Large intestine (tissue), 3 donors: ENCODE measurements at regions not wholly inside any gene's neighbourhood (a gene's known extent, or its start where the extent isn't known, plus 50 kb on each side); places are given as distances from the start of the nearest gene placed in this dataset.
"Not testable (repeated sequence)": the region's sequence is repeated elsewhere in the genome, so short reads cannot be mapped to it uniquely, and the experiment has no call there.

Experiments used
- DNase-seq, 2 donors: peaks; one replicate each; pipeline versions ENCODE4 v3.0.0 to v3.0.0-alpha.2; 2013
- H3K27ac ChIP-seq: one replicate; pipeline ENCODE4 v1.5.1; 2013; ENCODE audit warnings: low read length
- H3K27me3 ChIP-seq: 2 replicates; pipeline ENCODE4 v1.6.1; 2013; ENCODE audit warnings: low read length; ENCODE audit not compliant: control insufficient read depth, insufficient read depth
- H3K36me3 ChIP-seq: 2 replicates; pipeline ENCODE4 v1.6.1; 2013; ENCODE audit warnings: low read length; ENCODE audit not compliant: control insufficient read depth, insufficient read depth
- H3K4me1 ChIP-seq: one replicate; pipeline ENCODE4 v1.6.1; 2013; ENCODE audit warnings: low read length; ENCODE audit not compliant: control insufficient read depth, insufficient read depth
- H3K4me3 ChIP-seq: one replicate; pipeline ENCODE4 v1.5.1; 2013; ENCODE audit warnings: low read length
- H3K9me3 ChIP-seq: one replicate; pipeline ENCODE4 v1.6.1; 2013; ENCODE audit warnings: mild to moderate bottlenecking, low read depth, low read length, moderate library complexity; ENCODE audit not compliant: control insufficient read depth
- WGBS: methylation state at CpG from one replicate; pipeline ENCODE4 v1.1.5; 2013; ENCODE audit warnings: low lambda C conversion rate; ENCODE audit not compliant: insufficient coverage; 5-methylcytosine and 5-hydroxymethylcytosine counted together

DNA sequence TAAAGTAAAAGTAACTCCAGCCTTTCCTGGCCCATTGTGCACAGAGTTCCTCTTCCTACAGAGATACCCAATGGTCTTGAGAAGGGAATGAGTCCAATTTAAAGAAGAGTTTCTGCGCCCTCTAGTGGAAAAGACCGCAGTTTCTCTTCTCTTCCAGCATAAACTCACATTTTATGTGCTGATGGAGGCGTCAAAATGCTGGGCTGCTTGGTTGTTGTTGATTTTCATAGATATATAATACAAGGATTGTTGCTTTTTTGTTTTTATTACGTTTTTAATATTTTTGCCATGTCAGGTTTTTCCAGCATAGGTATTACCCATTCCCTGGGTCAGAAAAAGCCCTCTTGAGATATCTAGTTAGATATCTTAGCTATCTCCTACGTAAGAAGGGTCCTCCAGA, 356.9 kb upstream of the STXBP6 start:
- H3K9me3 ChIP-seq, result no peaks in the 10 kb centered on the region
- H3K4me3 ChIP-seq, result no peak overlapping the region
- no peaks in the 10 kb centered on the region for H3K36me3 ChIP-seq
- DNase-seq, result no peak
- 0% methylated on average over 1 of the region's 5 CpGs for WGBS
- no peaks in the 10 kb centered on the region for H3K27me3 ChIP-seq
- H3K4me1 ChIP-seq, result no peaks in the 10 kb centered on the region
- no peak overlapping the region for H3K27ac ChIP-seq

DNA sequence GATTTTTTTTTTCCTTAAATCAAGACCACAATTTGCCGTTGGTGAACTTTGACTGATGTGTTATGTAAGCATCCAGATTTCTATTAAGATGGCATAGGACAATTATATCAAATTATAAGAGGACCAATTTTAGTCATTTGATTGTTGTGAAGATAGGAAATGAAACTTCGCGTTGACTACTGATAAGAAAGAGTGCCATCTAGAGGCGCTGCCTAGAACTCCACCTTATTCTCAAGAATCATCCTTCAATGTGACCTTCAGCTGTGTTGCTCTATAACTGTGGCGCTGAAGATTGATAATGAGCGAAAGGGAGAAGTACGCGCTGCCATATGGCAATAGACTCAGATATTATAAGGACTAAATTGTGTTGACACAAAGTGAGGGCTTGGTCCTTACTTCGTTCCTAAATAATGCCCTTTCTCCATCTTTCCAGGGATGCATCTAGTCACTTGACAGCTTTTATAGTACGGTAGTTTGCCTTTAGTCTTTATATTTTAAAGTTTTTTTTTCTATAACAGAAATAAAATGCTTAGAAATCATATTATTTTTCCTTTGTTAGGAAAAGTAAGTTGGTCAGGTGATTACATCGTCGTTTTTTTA, 350.8 kb upstream of the STXBP6 start:
- no peaks in the 10 kb centered on the region for H3K4me1 ChIP-seq
- H3K27ac ChIP-seq, result no peak overlapping the region
- H3K27me3 ChIP-seq, result no peaks in the 10 kb centered on the region
- DNase-seq, result peak; percentile 12 to 31
- no peak overlapping the region for H3K4me3 ChIP-seq
- H3K9me3 ChIP-seq, result no peaks in the 10 kb centered on the region
- WGBS, result 36% methylated on average over 3 of the region's 12 CpGs
- no peaks in the 10 kb centered on the region for H3K36me3 ChIP-seq

DNA sequence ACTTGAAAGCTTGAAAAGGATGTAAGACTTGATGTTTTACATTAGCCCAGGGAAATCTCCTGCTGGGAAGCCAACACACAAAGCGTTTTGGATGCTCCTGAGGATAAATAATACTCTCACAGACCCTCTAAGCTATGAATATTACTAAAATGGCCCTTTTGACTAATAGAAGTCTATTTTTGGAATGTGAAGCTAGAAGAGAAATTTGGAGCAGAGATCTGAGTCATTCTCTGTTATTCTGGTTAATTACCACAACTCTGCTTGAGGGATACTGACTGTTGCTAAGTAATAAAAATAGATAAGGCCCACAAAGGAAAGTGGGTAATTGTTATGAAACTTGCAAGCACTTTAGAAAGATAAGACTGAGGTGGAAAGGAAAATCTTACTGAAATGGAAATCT, 346.2 kb upstream of the STXBP6 start:
- no peaks in the 10 kb centered on the region for H3K27me3 ChIP-seq
- no peaks in the 10 kb centered on the region for H3K9me3 ChIP-seq
- no CpG with 5 or more reads among the region's 1 CpG for whole genome bisulfite sequencing
- H3K36me3 ChIP-seq, result no peaks in the 10 kb centered on the region
- H3K4me3 ChIP-seq, result no peak overlapping the region
- H3K4me1 ChIP-seq, result no peaks in the 10 kb centered on the region
- no peak overlapping the region for H3K27ac ChIP-seq
- DNase-seq, result peak in 1 of 2 donors; percentile 10

DNA sequence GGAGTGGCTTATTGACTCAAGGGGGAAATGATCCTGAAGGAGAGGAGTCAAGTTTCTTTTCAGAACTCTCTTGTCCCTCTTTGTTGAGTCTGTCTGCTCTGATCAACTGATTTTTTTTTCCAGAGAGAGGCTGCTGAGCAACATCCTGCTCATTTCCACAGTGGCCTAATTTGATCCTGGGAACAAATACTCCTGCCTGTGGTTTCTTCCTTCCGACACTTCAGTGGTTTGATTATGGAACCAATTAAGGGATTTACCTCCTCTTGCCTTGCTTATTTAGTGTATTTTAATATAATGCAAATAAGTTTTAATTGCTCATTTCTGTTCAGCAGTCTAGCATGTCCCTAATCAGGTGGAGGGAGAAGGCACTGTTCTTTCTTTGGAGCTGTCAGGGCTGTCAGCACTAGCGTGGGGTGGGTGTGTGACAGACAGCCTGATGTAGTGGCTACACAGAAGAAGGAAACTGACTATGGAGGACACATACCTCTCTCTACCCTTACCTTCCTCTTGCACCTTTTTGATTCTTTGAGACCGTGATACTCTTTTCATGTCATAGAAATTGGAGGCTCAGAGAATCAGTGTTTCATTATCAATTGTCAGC, 344.9 kb upstream of the STXBP6 start:
- no peaks in the 10 kb centered on the region for H3K4me1 ChIP-seq
- H3K27me3 ChIP-seq, result no peaks in the 10 kb centered on the region
- no peaks in the 10 kb centered on the region for H3K9me3 ChIP-seq
- WGBS, result no CpG with 5 or more reads among the region's 3 CpGs
- H3K4me3 ChIP-seq, result no peak overlapping the region
- H3K36me3 ChIP-seq, result no peaks in the 10 kb centered on the region
- no peak for DNase-seq
- H3K27ac ChIP-seq, result no peak overlapping the region

DNA sequence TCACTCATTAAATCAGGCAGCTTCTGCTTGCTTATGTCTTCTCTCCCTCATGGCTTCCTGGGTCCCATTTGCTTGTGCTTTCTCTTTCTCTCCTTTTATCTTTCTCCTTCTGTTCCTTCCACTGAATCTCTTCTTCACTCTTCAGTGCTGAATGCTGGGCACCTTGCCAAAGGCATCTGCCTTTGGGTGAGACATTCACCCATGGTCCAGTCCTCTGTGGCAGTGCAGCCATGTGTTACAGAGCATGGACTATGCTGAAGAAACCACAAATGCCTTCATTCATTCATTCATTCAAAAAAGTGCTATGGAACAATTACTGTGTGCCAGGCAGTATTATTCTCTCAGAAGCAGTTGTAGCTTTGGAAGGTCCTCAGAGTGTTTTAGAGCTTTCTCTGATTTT, 344.4 kb upstream of the STXBP6 start:
- Histone ChIP-seq H3K27me3 (no peaks in the 10 kb centered on the region), H3K27ac (no peak overlapping the region), H3K9me3 (no peaks in the 10 kb centered on the region), H3K36me3 (no peaks in the 10 kb centered on the region), H3K4me3 (no peak overlapping the region), H3K4me1 (no peaks in the 10 kb centered on the region)
- DNase-seq, result no peak

DNA sequence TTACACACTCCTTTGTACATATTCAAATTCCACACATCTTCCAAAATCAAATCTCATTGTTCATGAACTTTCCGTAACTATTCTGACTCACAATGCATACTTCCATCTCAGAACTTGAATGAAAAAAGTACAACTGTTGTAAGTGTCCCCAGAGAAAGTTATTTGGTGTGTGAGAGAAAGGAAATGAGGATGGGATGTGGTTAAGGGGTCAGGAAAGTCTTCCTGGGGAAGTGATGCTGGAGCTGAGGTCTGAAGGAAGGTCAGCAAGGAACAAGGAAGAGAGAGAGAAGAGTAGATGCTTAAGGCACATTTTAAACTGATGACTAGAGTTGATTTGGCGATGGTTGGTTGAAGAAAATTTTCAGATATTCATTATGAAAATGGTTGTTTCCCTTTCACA, 340.0 kb upstream of the STXBP6 start:
- no peak overlapping the region for H3K4me3 ChIP-seq
- H3K27me3 ChIP-seq, result no peaks in the 10 kb centered on the region
- no peaks in the 10 kb centered on the region for H3K4me1 ChIP-seq
- no peaks in the 10 kb centered on the region for H3K36me3 ChIP-seq
- WGBS, result 100% methylated on average over 1 of the region's 2 CpGs
- DNase-seq, result no peak
- no peak overlapping the region for H3K27ac ChIP-seq
- no peaks in the 10 kb centered on the region for H3K9me3 ChIP-seq

DNA sequence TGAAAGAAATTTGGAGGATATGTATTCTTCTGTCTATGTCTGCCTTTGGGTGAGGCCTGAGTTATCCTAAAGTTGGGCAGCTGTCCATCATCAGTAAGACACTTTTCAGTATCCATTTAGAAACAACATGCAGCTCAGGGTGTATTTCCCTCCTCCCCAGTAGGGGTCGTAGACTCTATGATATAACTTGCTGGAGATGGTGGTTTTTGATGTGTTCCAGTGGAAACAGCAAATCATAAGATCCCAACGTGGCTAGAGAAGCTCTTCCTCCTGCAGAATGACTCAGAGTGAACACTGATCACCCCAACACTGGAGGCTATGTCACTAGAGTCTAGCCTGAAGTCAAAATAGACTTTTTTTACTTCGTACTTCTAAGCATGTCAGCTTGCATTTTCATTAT, 331.6 kb upstream of the STXBP6 start:
- Histone ChIP-seq H3K9me3 (no peaks in the 10 kb centered on the region), H3K27me3 (no peaks in the 10 kb centered on the region), H3K4me3 (no peak overlapping the region), H3K27ac (no peak overlapping the region), H3K36me3 (no peaks in the 10 kb centered on the region), H3K4me1 (no peaks in the 10 kb centered on the region)
- DNase-seq, result no peak
- WGBS, result 57% methylated on average over 1 of the region's 3 CpGs

DNA sequence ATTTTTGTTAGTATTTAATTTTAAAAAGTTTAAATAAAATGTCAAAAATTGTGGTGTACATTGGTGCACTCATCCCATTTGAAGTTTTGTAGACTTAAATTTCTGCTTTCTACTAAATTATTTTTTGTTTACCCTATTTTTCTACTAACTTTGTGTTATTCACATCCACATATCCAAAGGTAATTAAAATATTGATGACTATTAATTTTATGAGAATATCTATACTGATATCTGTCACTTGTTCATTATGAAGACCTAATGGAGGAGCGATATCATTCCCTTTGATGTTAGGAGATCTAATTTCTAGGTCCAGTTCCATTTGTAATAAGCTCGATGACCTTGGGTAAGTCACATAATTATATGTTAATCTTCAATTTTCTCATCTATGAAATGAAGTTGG, 325.7 kb upstream of the STXBP6 start:
- H3K27me3 ChIP-seq, result no peaks in the 10 kb centered on the region
- no peak overlapping the region for H3K4me3 ChIP-seq
- no peaks in the 10 kb centered on the region for H3K9me3 ChIP-seq
- no peak overlapping the region for H3K27ac ChIP-seq
- DNase-seq, result no peak
- 80% methylated on average over 1 of the region's 2 CpGs for WGBS
- no peaks in the 10 kb centered on the region for H3K36me3 ChIP-seq
- H3K4me1 ChIP-seq, result no peaks in the 10 kb centered on the region

DNA sequence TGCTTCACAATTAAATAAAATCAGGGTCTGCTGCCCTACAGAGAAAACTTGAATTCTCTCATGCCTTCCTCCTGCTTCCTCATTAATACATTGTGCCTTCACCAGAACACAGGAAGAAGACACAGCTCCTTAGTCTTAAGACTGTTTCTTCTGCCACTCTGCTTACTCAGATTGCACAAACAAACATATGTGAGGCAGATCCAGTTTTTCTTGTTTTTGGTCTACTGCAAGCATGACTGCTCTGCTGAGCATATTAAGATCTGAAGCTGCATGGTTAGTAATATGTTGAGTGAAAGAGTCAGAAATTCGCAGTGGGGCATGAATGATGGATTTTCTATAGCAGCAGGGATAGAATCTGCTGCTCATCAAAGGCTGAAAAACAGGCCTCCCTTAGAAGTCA, 321.1 kb upstream of the STXBP6 start:
- H3K4me1 ChIP-seq, result no peaks in the 10 kb centered on the region
- WGBS, result 83% methylated on average over 1 of the region's 1 CpG
- no peak overlapping the region for H3K27ac ChIP-seq
- H3K4me3 ChIP-seq, result no peak overlapping the region
- H3K36me3 ChIP-seq, result no peaks in the 10 kb centered on the region
- no peaks in the 10 kb centered on the region for H3K27me3 ChIP-seq
- DNase-seq, result no peak
- no peaks in the 10 kb centered on the region for H3K9me3 ChIP-seq

DNA sequence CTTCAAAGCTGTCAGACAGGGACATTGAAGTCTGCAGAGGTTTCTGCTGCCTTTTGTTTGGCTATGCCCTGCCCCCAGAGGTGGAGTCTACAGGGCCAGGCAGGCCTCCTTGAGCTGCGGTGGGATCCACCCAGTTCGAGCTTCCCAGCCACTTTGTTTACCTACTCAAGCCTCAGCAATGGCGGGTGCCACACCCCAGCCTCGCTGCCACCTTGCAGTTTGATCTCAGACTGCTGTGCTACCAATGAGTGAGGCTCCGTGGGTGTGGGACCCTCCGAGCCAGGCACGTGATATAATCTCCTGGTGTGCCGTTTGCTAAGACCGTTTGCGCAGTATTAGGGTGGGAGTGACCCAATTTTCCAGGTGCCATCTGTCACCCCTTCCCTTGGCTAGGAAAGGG, 320.1 kb upstream of the STXBP6 start:
- H3K4me1 ChIP-seq, H3K4me3 ChIP-seq, DNase-seq, H3K9me3 ChIP-seq, H3K36me3 ChIP-seq, H3K27ac ChIP-seq, H3K27me3 ChIP-seq: not testable (repeated sequence)
- no CpG with 5 or more reads among the region's 10 CpGs for WGBS

DNA sequence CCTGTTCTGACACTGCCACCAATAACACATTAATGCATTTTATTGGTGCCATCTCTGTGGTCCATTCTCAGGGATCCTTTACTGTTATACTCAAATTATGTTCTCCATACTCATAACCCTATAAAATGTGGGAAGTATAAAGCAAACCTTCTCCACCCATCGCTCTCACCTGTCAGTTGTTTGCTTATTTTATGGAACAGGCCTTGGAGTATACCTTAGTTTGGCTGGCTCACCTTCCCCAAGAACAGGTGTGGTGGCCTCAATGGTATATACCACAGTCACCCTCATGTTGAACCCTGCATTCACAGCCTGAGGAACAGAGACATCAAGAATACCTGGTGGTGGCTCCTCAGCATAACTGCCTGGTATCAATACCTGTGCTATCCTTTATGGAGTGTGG, 308.4 kb upstream of the STXBP6 start:
- H3K36me3 ChIP-seq, result no peaks in the 10 kb centered on the region
- H3K4me3 ChIP-seq, result no peak overlapping the region
- no peaks in the 10 kb centered on the region for H3K9me3 ChIP-seq
- H3K27ac ChIP-seq, result no peak overlapping the region
- no peaks in the 10 kb centered on the region for H3K4me1 ChIP-seq
- no peak for DNase-seq
- WGBS, result no CpG with 5 or more reads among the region's 1 CpG
- no peaks in the 10 kb centered on the region for H3K27me3 ChIP-seq
